ENCODE measurements at regions not wholly inside any gene's neighbourhood (a gene's known extent, or its start where the extent isn't known, plus 50 kb on each side); places are given as distances from the start of the nearest gene placed in this dataset.
"Not testable (repeated sequence)": the region's sequence is repeated elsewhere in the genome, so short reads cannot be mapped to it uniquely, and the experiment has no call there.

GRCh38 chr7:145868935-145869334 is 247.7 kb upstream of the CNTNAP2 start:
- Histone ChIP-seq H3K9ac (ENCODE audit: low read depth, low read length) (no peak overlapping the region), H3K4me1 (ENCODE audit: control insufficient read depth, insufficient read depth, low read length) (no peaks in the 10 kb centered on the region), H3K4me3 (ENCODE audit: low read depth, low read length) (no peak overlapping the region), H3K9me3 (ENCODE audit: control insufficient read depth, insufficient read depth, low read length) (0 out of 2 replicates have a peak, but pooled peaks cover 3% of the 10 kb centered on the region), H3K27ac (ENCODE audit: low read depth, low read length) (no peak overlapping the region), H3K27me3 (ENCODE audit: control insufficient read depth, insufficient read depth, low read length) (no peaks in the 10 kb centered on the region), H3K36me3 (ENCODE audit: control insufficient read depth, insufficient read depth, low read length) (no peaks in the 10 kb centered on the region)

- no peaks in the 10 kb centered on the region for H3K4me1 ChIP-seq (ENCODE audit: control insufficient read depth, insufficient read depth, low read length)
- H3K27ac ChIP-seq (ENCODE audit: low read depth, low read length), result no peak overlapping the region
- no peak overlapping the region for H3K9ac ChIP-seq (ENCODE audit: low read depth, low read length)
- no peaks in the 10 kb centered on the region for H3K36me3 ChIP-seq (ENCODE audit: control insufficient read depth, insufficient read depth, low read length)
- H3K9me3 ChIP-seq (ENCODE audit: control insufficient read depth, insufficient read depth, low read length), result 0 out of 2 replicates have a peak, but pooled peaks cover 1% of the 10 kb centered on the region
- H3K27me3 ChIP-seq (ENCODE audit: control insufficient read depth, insufficient read depth, low read length), result no peaks in the 10 kb centered on the region
- H3K4me3 ChIP-seq (ENCODE audit: low read depth, low read length), result no peak overlapping the region
Measured at GRCh38 chr7:145862212-145862611, 254.4 kb upstream of the CNTNAP2 start.

GRCh38 chr7:145860809-145861208 is 255.8 kb upstream of the CNTNAP2 start:
- Histone ChIP-seq H3K27ac (ENCODE audit: low read depth, low read length) (no peak overlapping the region), H3K27me3 (ENCODE audit: control insufficient read depth, insufficient read depth, low read length) (no peaks in the 10 kb centered on the region), H3K4me1 (ENCODE audit: control insufficient read depth, insufficient read depth, low read length) (no peaks in the 10 kb centered on the region), H3K9ac (ENCODE audit: low read depth, low read length) (no peak overlapping the region), H3K4me3 (ENCODE audit: low read depth, low read length) (no peak overlapping the region), H3K36me3 (ENCODE audit: control insufficient read depth, insufficient read depth, low read length) (no peaks in the 10 kb centered on the region), H3K9me3 (ENCODE audit: control insufficient read depth, insufficient read depth, low read length) (peaks cover 4% of the 10 kb centered on the region)

- no peaks in the 10 kb centered on the region for H3K27me3 ChIP-seq (ENCODE audit: control insufficient read depth, insufficient read depth, low read length)
- H3K9ac ChIP-seq (ENCODE audit: low read depth, low read length), result no peak overlapping the region
- 0 out of 2 replicates have a peak, but pooled peaks cover 3% of the 10 kb centered on the region for H3K4me1 ChIP-seq (ENCODE audit: control insufficient read depth, insufficient read depth, low read length)
- peaks cover 6% of the 10 kb centered on the region; the same call in 1 of the 2 replicates for H3K9me3 ChIP-seq (ENCODE audit: control insufficient read depth, insufficient read depth, low read length)
- no peak overlapping the region for H3K4me3 ChIP-seq (ENCODE audit: low read depth, low read length)
- H3K27ac ChIP-seq (ENCODE audit: low read depth, low read length), result no peak overlapping the region
- H3K36me3 ChIP-seq (ENCODE audit: control insufficient read depth, insufficient read depth, low read length), result no peaks in the 10 kb centered on the region
Measured at GRCh38 chr7:145850636-145851035, 266.0 kb upstream of the CNTNAP2 start.

GRCh38 chr7:145848691-145849090 is 267.9 kb upstream of the CNTNAP2 start:
- Histone ChIP-seq H3K4me3 (ENCODE audit: low read depth, low read length) (no peak overlapping the region), H3K27me3 (ENCODE audit: control insufficient read depth, insufficient read depth, low read length) (no peaks in the 10 kb centered on the region), H3K9ac (ENCODE audit: low read depth, low read length) (no peak overlapping the region), H3K27ac (ENCODE audit: low read depth, low read length) (no peak overlapping the region), H3K4me1 (ENCODE audit: control insufficient read depth, insufficient read depth, low read length) (0 out of 2 replicates have a peak, but pooled peaks cover 10% of the 10 kb centered on the region), H3K9me3 (ENCODE audit: control insufficient read depth, insufficient read depth, low read length) (no peaks in the 10 kb centered on the region), H3K36me3 (ENCODE audit: control insufficient read depth, insufficient read depth, low read length) (no peaks in the 10 kb centered on the region)

GRCh38 chr7:145845345-145845744 is 271.3 kb upstream of the CNTNAP2 start:
- no peak overlapping the region for H3K27ac ChIP-seq (ENCODE audit: low read depth, low read length)

GRCh38 chr7:145839814-145840213 is 276.8 kb upstream of the CNTNAP2 start:
- Histone ChIP-seq H3K27ac (ENCODE audit: low read depth, low read length) (no peak overlapping the region), H3K27me3 (ENCODE audit: control insufficient read depth, insufficient read depth, low read length) (no peaks in the 10 kb centered on the region), H3K9ac (ENCODE audit: low read depth, low read length) (no peak overlapping the region), H3K36me3 (ENCODE audit: control insufficient read depth, insufficient read depth, low read length) (no peaks in the 10 kb centered on the region), H3K4me3 (ENCODE audit: low read depth, low read length) (no peak overlapping the region), H3K4me1 (ENCODE audit: control insufficient read depth, insufficient read depth, low read length) (no peaks in the 10 kb centered on the region), H3K9me3 (ENCODE audit: control insufficient read depth, insufficient read depth, low read length) (no peaks in the 10 kb centered on the region)

More at GRCh38 chr7:145845345-145845744, 271.3 kb upstream of the CNTNAP2 start:
- Histone ChIP-seq H3K4me1 (ENCODE audit: control insufficient read depth, insufficient read depth, low read length) (0 out of 2 replicates have a peak, but pooled peaks cover 10% of the 10 kb centered on the region), H3K4me3 (ENCODE audit: low read depth, low read length) (no peak overlapping the region), H3K9me3 (ENCODE audit: control insufficient read depth, insufficient read depth, low read length) (no peaks in the 10 kb centered on the region), H3K36me3 (ENCODE audit: control insufficient read depth, insufficient read depth, low read length) (no peaks in the 10 kb centered on the region), H3K27me3 (ENCODE audit: control insufficient read depth, insufficient read depth, low read length) (no peaks in the 10 kb centered on the region), H3K9ac (ENCODE audit: low read depth, low read length) (no peak overlapping the region)

- H3K36me3 ChIP-seq (ENCODE audit: control insufficient read depth, insufficient read depth, low read length), result no peaks in the 10 kb centered on the region
- peaks cover 5% of the 10 kb centered on the region for H3K9me3 ChIP-seq (ENCODE audit: control insufficient read depth, insufficient read depth, low read length)
- no peaks in the 10 kb centered on the region for H3K27me3 ChIP-seq (ENCODE audit: control insufficient read depth, insufficient read depth, low read length)
- H3K4me1 ChIP-seq (ENCODE audit: control insufficient read depth, insufficient read depth, low read length), result no peaks in the 10 kb centered on the region
- no peak overlapping the region for H3K27ac ChIP-seq (ENCODE audit: low read depth, low read length)
- H3K9ac ChIP-seq (ENCODE audit: low read depth, low read length), result no peak overlapping the region
- no peak overlapping the region for H3K4me3 ChIP-seq (ENCODE audit: low read depth, low read length)
Measured at GRCh38 chr7:145831616-145832206, 284.9 kb upstream of the CNTNAP2 start.

- no peaks in the 10 kb centered on the region for H3K9me3 ChIP-seq (ENCODE audit: control insufficient read depth, insufficient read depth, low read length)
- no peaks in the 10 kb centered on the region for H3K36me3 ChIP-seq (ENCODE audit: control insufficient read depth, insufficient read depth, low read length)
- no peaks in the 10 kb centered on the region for H3K27me3 ChIP-seq (ENCODE audit: control insufficient read depth, insufficient read depth, low read length)
- H3K4me1 ChIP-seq (ENCODE audit: control insufficient read depth, insufficient read depth, low read length), result no peaks in the 10 kb centered on the region
- H3K4me3 ChIP-seq (ENCODE audit: low read depth, low read length), result no peak overlapping the region
- H3K9ac ChIP-seq (ENCODE audit: low read depth, low read length), result no peak overlapping the region
- H3K27ac ChIP-seq (ENCODE audit: low read depth, low read length), result no peak overlapping the region
Measured at GRCh38 chr7:145817687-145818086, 298.9 kb upstream of the CNTNAP2 start.

- no peaks in the 10 kb centered on the region for H3K4me1 ChIP-seq (ENCODE audit: control insufficient read depth, insufficient read depth, low read length)
- no peak overlapping the region for H3K27ac ChIP-seq (ENCODE audit: low read depth, low read length)
- H3K36me3 ChIP-seq (ENCODE audit: control insufficient read depth, insufficient read depth, low read length), result no peaks in the 10 kb centered on the region
- no peaks in the 10 kb centered on the region for H3K9me3 ChIP-seq (ENCODE audit: control insufficient read depth, insufficient read depth, low read length)
- no peak overlapping the region for H3K4me3 ChIP-seq (ENCODE audit: low read depth, low read length)
- no peaks in the 10 kb centered on the region for H3K27me3 ChIP-seq (ENCODE audit: control insufficient read depth, insufficient read depth, low read length)
- no peak overlapping the region for H3K9ac ChIP-seq (ENCODE audit: low read depth, low read length)
Measured at GRCh38 chr7:145812218-145812617, 304.4 kb upstream of the CNTNAP2 start.

- H3K27ac ChIP-seq (ENCODE audit: low read depth, low read length); H3K36me3 ChIP-seq (ENCODE audit: control insufficient read depth, insufficient read depth, low read length): not testable (repeated sequence)
Measured at GRCh38 chr7:145805496-145805895, 311.1 kb upstream of the CNTNAP2 start.

More at GRCh38 chr7:145805496-145805895, 311.1 kb upstream of the CNTNAP2 start:
- H3K4me3 ChIP-seq (ENCODE audit: low read depth, low read length); H3K4me1 ChIP-seq (ENCODE audit: control insufficient read depth, insufficient read depth, low read length); H3K9me3 ChIP-seq (ENCODE audit: control insufficient read depth, insufficient read depth, low read length); H3K9ac ChIP-seq (ENCODE audit: low read depth, low read length); H3K27me3 ChIP-seq (ENCODE audit: control insufficient read depth, insufficient read depth, low read length): not testable (repeated sequence)
